Neutrophil (primary cell): ENCODE measurements at regions not wholly inside any gene's neighbourhood (a gene's known extent, or its start where the extent isn't known, plus 50 kb on each side); places are given as distances from the start of the nearest gene placed in this dataset.

Experiments used
- H3K27ac ChIP-seq: fragments of 200-600 bp; sonication (generic); 2 replicates; pipeline ENCODE4 v1.5.1; 2016; ENCODE audit warnings: mild to moderate bottlenecking, moderate library complexity
- H3K27me3 ChIP-seq: fragments of 200-600 bp; sonication (generic); 2 replicates; pipeline ENCODE4 v1.6.0; 2016; ENCODE audit warnings: mild to moderate bottlenecking
- H3K36me3 ChIP-seq: fragments of 200-600 bp; sonication (generic); 2 replicates; pipeline ENCODE4 v1.5.1; 2017
- H3K4me1 ChIP-seq, 2 experiments: fragments of 200-600 bp in 1 of 2; sonication (generic) in 1 of 2; 1 replicate in 1 of 2; 2 replicates in 1 of 2; pipeline versions ENCODE4 v1.5.1 to v1.6.1; 2013 to 2016; ENCODE audit warnings: low read depth in 1 of 2, low read length in 1 of 2, mild to moderate bottlenecking in 1 of 2, moderate library complexity in 1 of 2; ENCODE audit not compliant: control insufficient read depth in 1 of 2, insufficient read depth in 1 of 2
- H3K4me3 ChIP-seq, 2 experiments: fragments of 200-600 bp in 1 of 2; sonication (generic) in 1 of 2; 1 replicate in 1 of 2; 2 replicates in 1 of 2; pipeline ENCODE4 v1.5.1; 2013 to 2016; ENCODE audit warnings: low read depth in 1 of 2, low read length in 1 of 2, mild to moderate bottlenecking in 1 of 2, moderate library complexity in 1 of 2
- H3K9me3 ChIP-seq: fragments of 200-600 bp; sonication (generic); 2 replicates; pipeline ENCODE4 v1.5.1; 2016
- CTCF ChIP-seq: fragments of 200-600 bp; sonication (generic); IDR thresholded peaks from 2 replicates; pipeline ENCODE4 v1.5.1; 2016; ENCODE audit warnings: antibody characterized with exemption

GRCh38 chr6:37572334-37572733, 72.6 kb upstream of the CCDC167 start:
- Histone ChIP-seq H3K27me3 (peaks cover 38% of the 10 kb centered on the region), H3K9me3 (no peaks in the 10 kb centered on the region), H3K4me3 (no peak overlapping the region), H3K4me1 (no peaks in the 10 kb centered on the region), H3K36me3 (no peaks in the 10 kb centered on the region), H3K27ac (no peak overlapping the region)
- TF ChIP-seq CTCF: no peak

- Histone ChIP-seq H3K4me3 (no peak overlapping the region), H3K4me1 (no peaks in the 10 kb centered on the region), H3K27ac (no peak overlapping the region), H3K9me3 (no peaks in the 10 kb centered on the region), H3K27me3 (peaks cover 55% of the 10 kb centered on the region), H3K36me3 (no peaks in the 10 kb centered on the region)
- no peak for TF ChIP-seq CTCF
Measured at GRCh38 chr6:37570482-37571133, 70.9 kb upstream of the CCDC167 start.

GRCh38 chr6:37569743-37570481, 70.2 kb upstream of the CCDC167 start:
- peaks cover 62% of the 10 kb centered on the region for H3K27me3 ChIP-seq
- no peak overlapping the region for H3K27ac ChIP-seq
- H3K4me3 ChIP-seq: no peak overlapping the region
- no peaks in the 10 kb centered on the region for H3K36me3 ChIP-seq
- no peaks in the 10 kb centered on the region for H3K9me3 ChIP-seq
- no peak for TF ChIP-seq CTCF
- no peaks in the 10 kb centered on the region for H3K4me1 ChIP-seq

GRCh38 chr6:37569317-37569716, 69.6 kb upstream of the CCDC167 start:
- no peak for TF ChIP-seq CTCF
- H3K4me1 ChIP-seq: no peaks in the 10 kb centered on the region
- H3K4me3 ChIP-seq: no peak overlapping the region
- H3K36me3 ChIP-seq: no peaks in the 10 kb centered on the region
- no peaks in the 10 kb centered on the region for H3K9me3 ChIP-seq
- H3K27me3 ChIP-seq: peaks cover 68% of the 10 kb centered on the region
- no peak overlapping the region for H3K27ac ChIP-seq

GRCh38 chr6:37566950-37567349, 67.3 kb upstream of the CCDC167 start:
- Histone ChIP-seq H3K9me3 (no peaks in the 10 kb centered on the region), H3K27me3 (peaks cover 87% of the 10 kb centered on the region), H3K4me3 (no peak overlapping the region), H3K27ac (no peak overlapping the region), H3K36me3 (no peaks in the 10 kb centered on the region), H3K4me1 (no peaks in the 10 kb centered on the region)
- TF ChIP-seq CTCF: no peak
